OCI-M1 (cell line): ENCODE measurements at regions not wholly inside any gene's neighbourhood (a gene's known extent, or its start where the extent isn't known, plus 50 kb on each side); places are given as distances from the start of the nearest gene placed in this dataset.
A peak's percentile ranks its signal among the peaks of the same experiment; 100 is the strongest.

Source experiments
- DNase-seq: peaks from one replicate; lab custom pipeline; 2025; lab: John Stamatoyannopoulos, UW

DNA sequence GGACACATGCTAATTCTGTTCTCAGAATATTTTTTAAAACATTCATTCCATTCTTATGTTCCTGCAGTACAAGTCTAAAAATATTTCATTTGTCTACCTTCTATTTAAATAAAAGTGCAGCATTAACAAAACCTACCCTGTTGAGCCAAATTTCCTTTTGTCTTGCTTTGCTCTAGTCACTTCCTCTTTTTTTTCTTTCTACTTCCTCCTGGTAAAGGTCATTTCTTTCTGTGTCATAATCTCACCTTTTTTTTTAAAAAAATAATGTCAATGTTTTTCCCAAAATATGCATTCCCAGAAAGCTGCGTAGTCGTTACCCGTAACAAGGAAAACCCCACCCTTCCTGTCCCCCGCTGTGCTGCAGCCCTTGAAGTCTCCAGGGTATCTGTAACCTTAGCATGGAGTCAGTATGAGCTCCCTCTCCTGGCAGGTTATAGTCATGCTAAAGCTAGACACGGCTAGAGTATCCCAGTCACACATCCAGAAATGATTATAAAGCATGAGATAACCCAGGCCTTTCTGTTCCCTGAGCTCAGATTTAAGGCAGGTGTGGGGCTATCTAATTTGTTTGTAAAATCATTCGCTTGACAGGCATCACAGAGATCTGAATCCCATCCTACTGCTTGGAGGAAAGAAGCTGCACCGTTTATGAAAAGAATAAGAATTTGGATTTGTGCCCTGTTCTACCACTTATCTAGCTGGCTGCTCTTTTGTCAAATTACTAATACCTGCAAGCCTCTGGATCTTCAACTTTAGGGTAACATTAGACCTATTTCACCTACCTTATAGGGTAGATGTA lies 51.1 kb upstream of the EED start:
- DNase-seq = peak; percentile 100

DNA sequence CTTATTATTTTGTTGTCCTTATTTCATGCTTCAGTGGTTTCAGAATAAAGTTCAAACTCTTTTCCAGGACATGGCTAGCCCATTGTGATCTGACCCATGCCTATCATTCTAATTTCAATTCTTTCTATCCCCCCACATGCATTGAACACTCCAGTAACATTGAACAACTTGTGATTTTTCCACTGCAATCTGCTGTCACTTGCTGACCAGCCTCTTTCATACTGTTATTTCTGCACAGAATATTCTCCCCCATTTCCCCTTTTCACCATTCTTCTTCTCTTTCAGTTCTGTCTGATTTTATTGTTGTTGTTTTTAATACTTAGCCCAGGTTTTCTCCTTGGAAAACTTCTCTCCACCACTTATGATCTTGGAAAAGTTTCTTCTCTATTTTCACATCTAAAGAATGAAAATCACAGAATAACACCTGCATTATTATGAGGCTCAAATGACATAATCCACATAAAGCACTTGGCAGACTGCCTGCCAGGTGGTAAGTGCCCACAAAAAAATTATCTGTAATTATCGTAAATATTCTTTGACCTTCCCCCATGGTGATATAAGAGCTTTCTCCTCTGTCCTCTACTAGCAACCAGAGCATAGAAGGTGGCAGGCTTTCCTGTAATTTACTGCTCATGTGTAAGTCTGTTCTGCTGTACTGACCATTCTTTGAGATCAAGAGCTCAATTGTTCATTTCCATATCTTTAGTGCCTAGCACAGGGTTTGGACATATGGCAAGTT lies 51.9 kb upstream of the EED start:
- DNase-seq = peak; percentile 96

DNA sequence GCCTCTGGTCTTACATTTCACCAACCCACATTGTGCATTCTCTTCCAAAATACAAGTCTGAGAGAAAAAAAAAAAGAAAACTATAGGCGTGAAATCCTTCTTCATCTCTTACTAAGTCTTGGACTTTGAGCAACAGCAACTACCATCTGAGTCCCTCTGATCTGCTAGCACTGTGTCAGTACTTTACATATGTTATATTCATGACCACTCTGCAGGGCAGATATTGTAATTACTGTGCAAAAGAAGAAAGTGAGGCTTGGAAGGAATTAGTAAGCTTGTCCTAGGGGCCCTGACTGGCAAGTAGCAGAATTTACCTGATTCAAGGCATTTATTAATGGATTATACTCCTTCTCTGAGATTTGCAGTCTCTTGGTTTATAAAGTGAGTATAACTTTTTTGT lies 52.7 kb upstream of the EED start:
- DNase-seq = no peak

DNA sequence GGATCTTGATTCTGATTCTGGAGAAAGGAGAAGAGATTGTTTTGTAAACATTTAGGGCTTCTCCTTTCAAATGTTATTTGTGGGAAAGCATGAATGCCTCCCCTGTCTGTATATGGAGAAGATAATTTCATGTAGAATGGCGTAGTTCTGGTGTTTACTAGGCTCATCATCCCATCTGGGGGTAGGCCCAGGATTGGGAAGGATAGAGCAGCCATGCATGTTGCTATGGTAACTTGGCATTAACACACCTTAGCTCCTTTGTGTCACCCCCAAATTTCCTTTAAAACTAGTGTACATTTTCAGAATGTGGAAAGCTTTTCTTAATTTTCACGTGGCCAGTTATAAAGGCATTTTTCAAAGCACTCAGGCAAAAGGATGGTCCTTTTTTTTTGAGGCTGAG lies 57.5 kb upstream of the EED start:
- DNase-seq = no peak

DNA sequence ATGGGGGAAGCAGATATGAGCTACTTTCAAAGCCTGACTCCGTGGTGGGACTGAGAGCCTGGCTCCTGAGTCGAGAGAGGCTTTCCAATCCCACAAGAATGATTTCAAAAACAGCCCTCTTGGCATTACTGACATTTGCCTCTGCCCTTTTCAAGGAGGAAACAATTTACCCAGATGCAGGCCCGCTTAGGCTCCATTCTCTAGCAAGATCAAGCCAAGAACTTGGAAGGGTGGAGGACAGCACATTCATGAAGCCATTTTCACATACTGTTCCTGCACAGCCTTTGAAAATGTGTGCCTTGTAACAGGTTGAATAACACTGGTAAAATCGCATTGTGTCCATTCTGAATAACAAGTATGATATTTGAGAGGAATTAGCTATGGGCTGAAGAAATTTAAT lies 58.2 kb upstream of the EED start:
- no peak for DNase-seq

DNA sequence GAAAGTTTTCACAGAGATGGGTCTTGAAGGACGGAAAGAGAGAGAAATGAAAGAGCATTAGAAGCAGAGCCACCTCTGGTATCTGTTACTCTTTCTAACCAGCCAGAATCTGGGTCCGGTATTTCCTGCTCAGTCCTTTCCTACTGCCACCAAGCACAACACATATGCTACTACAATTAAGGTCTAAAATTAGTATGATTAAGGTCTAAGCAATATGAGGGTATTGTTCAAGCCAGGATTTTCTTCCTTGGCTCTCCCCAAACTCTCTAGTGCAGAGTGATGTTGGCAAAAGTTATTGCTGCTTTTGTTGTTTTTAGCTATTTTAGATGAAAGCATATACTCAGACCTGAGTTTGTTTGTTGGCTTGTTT lies 59.2 kb upstream of the EED start:
- DNase-seq = no peak

DNA sequence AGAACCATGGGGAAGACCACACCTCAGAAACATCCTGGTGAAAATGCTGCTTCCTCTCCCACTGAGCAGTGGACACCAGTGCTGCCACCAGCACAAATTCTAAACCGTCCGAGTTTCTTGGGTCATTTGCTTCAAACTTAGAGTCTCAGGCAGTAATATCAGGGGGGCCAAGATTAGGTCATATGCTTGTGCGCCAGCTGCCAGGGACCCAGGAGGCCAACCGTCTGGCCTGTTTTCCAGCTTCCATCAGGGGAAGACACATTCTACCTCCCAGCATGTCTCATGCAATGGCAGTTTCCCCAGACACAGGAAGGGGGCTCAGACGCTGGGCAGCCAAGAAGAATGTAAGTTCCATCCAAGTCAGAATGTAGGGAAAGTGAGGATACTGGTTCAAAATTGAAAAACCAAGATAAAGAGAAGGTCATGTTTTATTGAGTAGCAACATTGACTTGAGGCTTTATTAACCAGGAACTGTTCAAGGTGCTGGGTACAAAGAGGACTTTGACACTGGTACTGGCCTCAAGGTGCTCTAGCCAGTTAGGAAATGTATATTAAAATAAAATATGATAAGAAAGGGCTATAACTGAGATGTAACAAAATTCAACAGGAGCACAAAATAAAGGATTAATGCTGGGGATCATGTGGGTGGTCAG lies 59.7 kb upstream of the EED start:
- DNase-seq = no peak

DNA sequence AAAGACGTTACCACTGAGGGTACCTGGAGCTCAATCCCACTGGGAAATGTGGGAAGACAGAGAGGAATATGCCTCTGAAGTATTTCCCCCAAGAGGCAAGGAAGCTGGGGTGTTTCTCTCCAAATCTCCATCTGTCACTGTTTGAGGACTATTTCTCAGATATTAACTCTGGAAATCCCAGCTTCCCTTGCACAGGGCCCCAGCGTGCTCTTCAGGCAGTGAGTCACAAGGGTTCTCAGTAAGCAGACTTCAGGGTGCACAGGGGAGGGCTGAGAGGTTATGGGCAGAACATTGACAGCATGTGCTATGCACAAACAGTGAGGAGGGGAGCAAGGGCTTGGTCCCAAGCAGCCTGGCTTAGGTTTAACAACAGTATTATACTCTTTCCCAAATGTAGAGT lies 60.9 kb upstream of the EED start:
- DNase-seq = no peak

DNA sequence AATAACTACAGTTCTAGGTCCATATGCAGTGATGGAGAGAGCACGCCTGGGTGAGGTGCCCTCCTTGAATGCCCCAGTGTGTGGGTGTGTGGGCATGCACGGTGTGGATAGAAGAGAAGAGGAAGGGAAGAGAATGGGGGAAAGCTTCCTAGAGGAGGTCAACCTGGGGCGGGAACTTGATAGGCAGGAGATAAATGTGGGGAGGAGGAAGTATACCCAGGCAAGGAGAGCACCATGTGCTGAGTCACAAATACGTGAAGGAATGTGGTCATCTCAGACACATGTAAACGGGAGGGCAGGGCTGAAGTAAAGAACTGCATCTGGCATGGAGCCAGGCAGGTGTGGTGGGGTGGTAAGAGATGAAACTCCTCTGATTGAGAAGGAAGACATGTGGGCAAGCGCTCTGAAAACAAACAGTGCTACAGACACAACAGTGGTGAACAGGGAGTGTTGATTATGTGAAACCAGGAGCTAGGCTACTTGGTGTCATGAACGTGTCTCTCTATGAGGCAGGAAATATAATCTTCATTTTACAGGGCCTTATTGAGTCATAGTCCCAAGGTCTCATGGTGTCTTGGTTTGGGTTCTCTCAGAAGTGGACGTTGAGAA lies 61.5 kb upstream of the EED start:
- peak; percentile 96 for DNase-seq

DNA sequence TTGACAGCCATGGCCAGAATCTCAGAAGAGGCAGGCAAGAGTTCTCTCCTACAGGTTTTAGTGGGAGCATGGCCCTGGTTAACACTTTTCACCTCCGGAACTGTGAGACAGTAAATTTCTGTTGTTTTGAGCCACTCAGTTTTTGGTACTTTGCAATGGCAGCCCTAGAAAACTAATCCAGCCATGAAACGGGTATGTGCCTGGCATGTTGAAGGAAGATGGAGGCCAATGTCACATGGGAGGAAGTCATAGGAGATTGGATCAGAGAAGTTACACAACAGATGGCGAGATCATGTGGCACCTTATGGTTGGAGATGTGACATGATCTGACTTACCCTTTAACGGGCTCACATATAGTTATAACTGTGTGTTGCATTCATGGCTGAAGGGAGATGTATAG lies 63.2 kb upstream of the EED start:
- no peak for DNase-seq

DNA sequence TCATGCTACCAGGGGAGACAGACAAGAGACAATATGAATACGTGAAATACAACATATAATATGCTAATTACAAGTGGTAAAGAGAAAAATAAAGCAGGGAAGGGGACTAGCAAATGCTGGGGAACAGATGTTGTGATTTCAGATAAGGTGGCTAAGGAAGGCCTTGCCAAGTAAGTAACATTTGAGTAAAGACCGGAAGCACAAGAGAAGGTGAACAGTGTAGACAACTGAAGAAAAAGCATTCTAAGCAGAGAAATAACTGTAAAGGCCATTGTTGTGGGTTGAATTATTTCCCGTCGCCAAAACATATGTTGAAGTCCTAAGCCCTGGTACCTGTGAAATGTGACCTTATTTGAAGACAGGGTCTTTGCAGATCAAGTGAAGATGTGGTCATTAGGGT lies 63.7 kb upstream of the EED start:
- no peak for DNase-seq

DNA sequence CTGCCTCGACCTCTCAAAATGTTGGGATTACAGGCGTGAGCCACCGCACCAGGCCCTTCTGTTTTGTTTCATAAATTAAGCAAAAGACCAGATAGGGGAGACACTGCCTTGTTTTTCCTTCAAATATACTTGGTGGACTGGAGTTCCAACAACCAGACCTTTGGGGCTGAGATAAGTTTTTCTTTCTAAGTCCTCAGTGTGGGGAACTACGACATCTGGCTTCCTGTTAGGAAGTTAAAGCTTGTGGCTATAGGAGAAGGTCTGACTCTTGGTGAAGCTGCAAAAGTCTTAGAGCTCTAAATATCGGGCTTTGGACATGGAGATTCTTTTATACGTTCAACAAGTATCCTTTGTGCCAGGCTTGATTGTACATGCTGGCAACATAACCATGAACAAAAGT lies 64.1 kb upstream of the EED start:
- DNase-seq = no peak

DNA sequence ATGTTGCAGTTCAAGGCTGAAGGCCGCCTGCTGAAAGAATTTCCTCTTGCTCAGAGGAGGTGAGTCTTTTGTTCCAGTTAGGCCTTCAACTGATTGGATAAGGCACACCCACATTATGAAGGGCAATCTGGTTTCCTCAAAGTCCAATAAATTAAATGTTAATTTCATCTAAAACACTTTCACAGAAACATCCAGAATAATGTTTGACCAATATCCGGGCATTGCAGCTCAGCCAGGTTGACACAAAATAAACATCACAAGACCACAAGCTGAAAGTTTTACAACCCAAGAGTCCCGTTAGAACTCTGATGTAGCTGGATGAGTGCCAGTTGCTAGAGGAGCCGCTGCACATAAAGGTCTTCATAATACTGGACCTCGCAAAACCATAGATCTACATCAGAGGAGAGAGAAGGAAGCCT lies 64.9 kb upstream of the EED start:
- DNase-seq = no peak

DNA sequence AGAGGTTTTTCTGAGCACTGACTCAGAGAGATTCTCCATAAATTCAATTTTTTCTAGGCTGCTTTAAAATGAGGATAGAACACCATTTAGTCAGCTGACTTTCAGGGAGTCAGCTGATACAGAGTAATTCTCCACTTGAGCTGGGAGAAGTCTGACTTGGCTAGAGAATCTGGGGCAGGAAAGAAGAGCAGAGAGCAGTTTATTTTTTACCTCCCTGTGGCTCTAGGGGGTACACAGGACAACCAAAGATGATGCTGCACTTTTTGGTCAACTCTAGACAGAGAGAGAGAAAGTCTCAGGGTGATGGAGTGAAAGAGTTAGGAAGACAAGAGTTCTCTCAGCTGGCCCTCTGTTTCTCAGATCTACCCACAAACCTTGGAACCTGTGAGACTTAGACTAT lies 67.3 kb upstream of the EED start:
- DNase-seq = peak; percentile 90

DNA sequence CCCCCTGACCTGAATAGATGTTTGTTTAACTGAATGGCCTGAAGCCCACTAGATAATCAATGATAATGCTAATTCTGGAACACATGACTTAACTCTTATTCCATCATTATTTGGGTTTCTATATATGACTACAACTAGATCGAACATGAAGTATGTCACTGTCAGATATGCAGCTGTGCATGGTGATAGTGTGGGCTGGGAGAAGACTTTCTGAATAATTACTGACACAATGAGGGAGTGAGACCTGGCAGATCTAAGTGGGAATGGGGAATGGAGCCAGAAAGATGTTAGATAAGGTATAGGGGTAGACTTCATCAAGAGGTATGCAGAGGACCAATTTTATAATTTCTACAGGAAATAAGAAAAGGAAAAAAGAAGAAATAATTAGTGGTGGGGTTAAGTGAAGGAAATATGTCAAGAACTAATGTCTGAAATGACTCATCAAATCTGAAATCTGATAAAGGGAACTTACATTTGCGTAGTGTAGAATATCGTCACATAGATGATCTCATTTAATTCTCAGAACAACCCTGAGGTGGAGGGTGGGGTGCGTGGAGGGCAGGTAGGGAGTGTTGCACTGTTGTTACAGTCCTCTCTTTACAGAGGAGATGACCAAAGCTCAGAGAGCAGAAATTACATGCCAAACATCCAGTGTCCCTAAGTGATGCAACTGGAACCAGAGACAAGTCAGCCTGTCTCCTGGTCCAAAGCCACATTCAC lies 68.2 kb upstream of the EED start:
- peak; percentile 100 for DNase-seq

DNA sequence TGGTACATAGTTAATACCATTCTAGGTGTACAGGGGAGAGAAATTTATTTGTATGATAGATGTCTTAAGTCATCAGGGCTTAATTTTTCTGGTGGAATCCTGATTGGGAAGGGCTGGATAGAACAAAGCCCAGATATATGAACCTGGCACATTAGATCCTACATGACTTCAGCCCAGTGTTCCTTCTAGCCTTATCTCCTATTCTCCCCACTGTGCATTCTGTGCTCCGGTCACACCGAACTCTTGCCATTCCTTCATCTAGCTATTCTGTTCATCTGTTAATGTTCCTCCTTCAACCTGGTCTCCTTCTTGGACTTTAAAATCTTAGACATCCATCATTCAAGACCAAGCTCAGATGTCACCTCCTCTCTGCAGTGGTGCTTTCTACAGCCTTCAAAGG lies 68.9 kb upstream of the EED start:
- no peak for DNase-seq

DNA sequence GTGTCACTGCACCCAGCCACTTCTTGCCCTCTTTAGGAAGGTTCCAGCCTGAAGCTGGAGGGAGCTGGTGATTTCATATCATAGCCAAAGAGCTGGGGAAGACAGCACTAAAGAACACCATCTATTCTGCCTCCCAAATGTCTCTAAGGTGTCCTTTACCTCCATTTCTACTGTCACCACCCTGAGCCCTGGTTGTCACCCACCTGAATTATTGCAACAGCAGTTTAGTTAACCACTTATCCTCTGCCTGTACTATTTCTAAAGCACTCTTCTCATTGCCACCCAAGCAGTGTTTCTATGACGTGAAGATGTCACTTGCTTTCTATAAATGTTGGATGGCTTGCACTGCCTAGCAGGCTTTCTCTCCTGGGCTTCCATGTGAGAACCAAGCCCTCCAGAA lies 69.4 kb upstream of the EED start:
- DNase-seq = no peak

DNA sequence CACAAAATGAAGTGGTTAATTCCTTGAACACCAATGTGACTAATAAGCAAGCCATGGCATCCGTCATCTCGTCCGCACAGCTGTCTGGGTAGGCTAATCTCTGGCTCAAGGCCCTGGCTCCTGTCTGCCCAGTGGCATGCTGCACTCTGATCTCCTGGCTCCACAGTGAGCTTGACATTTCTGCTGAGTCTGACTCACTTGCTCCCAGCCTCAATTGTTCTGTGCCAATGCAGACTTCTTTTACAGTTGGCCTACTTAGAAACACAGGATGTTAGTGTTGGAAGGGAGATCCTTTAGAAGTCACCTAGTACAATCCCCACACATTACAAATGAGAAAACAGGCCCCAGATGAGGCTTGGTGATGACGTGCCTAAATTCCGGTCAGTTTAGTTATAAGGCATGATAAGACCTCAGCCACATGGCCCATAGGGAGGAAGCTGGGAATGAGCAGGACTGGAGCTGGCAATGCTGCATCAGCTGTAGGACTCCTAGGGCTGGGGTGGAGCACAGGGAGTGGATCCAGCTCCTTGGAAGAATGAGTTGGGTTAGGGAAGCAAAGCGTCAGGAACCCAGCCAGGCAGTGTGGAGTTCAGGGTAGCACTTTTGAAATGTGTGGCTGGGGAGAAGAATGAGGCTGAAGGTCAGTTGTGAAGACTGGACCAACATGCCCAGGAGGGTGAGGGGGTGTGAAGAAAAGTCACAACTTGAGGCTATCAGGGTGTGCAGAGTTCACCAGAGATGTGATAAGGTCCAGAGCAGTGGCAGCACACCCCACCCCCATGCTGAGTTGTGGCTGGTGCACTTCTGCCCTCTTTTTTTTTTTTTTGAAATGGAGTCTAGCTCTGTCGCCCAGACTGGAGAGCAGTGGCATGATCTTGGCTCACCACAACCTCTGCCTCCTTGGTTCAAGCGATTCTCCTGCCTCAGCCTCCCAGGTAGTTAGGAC lies 70.2 kb upstream of the EED start:
- peak; percentile 99 for DNase-seq

DNA sequence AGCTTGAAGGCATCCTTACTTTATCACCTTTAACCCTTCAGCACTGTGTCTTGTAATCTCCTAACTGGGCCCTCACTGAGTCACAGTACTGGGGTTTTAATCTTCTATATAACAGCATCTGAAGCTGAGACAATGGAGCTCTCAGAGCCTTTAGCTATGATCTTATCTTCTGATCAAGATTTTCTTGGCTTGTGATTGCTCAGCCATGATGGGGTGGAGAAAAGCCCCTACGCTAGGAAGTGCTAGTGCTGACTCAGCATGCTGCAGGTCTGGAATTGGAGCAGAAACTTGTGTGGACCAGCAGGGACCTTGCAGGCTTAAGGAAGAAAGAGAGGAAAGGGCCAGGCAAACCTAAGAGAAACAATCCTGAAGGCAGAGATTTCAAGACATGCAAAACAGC lies 71.7 kb upstream of the EED start:
- no peak for DNase-seq

DNA sequence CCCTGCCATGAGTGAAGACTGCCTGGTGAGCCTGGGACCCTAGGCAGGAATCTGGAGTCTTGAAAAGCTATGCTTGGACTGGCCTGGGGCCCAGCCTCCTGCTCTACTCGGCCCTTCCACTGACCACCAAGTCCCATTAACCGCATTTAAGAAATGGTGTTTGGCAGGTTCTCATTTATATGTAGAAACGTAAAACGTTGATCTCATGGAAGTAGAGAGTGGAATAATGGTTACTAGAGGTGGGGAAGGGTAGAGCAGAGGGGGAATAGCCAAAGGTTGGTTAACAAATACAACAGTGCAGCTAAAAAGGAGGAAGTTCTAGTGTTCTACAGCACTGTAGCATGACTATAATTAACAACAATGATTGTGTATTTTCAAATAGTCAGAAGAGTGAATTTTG lies 72.9 kb upstream of the EED start:
- no peak for DNase-seq
